Thyroid gland (tissue), 4 donors: ENCODE measurements at regions not wholly inside any gene's neighbourhood (a gene's known extent, or its start where the extent isn't known, plus 50 kb on each side); places are given as distances from the start of the nearest gene placed in this dataset.

Source experiments
- DNase-seq, 2 donors: peaks; one replicate each; pipeline ENCODE4 v3.0.0-alpha.2; 2019
- H3K27ac ChIP-seq, 3 donors: fragments of 200-600 bp; sonication (generic); 1 replicate in 2 of 3; 2 replicates in 1 of 3; pipeline ENCODE4 v1.5.1; 2016 to 2019; ENCODE audit warnings: mild to moderate bottlenecking in 1 of 3, moderate library complexity in 1 of 3
- H3K27me3 ChIP-seq: fragments of 200-600 bp; sonication (generic); one replicate; pipeline ENCODE4 v1.5.1; 2019
- H3K36me3 ChIP-seq, 2 donors: fragments of 200-600 bp; sonication (generic); one replicate each; pipeline ENCODE4 v1.5.1; 2016 to 2019
- H3K4me1 ChIP-seq, 2 donors: fragments of 200-600 bp; sonication (generic); one replicate each; pipeline ENCODE4 v1.5.1; 2017 to 2019
- H3K4me3 ChIP-seq, 3 donors: fragments of 200-600 bp; sonication (generic); replicated peaks in 1 of 3; 1 replicate in 2 of 3; 2 replicates in 1 of 3; pipeline ENCODE4 v1.5.1; 2016; ENCODE audit warnings: mild to moderate bottlenecking in 1 of 3
- H3K9me3 ChIP-seq: fragments of 200-600 bp; sonication (generic); one replicate; pipeline ENCODE4 v1.5.1; 2017
- CTCF ChIP-seq, 6 experiments: fragments of 200-600 bp in 3 of 6; fragments of 450-650 bp in 3 of 6; sonication (generic) in 3 of 6; IDR thresholded peaks; one replicate each; pipeline ENCODE4 v1.5.1; 2016 to 2019; ENCODE audit warnings: antibody characterized with exemption in 6 of 6, mild to moderate bottlenecking in 2 of 6, inconsistent platforms in 1 of 6, moderate library complexity in 1 of 6
- POLR2A ChIP-seq, 2 donors: fragments of 450-650 bp; IDR thresholded peaks; one replicate each; pipeline ENCODE4 v1.6.1; 2017; ENCODE audit warnings: antibody characterized with exemption in 2 of 2, mild to moderate bottlenecking in 2 of 2, moderate library complexity in 1 of 2
- WGBS, 2 donors: methylation state at CpG; one replicate each; pipeline ENCODE4 v1.1.5; 2017; 5-methylcytosine and 5-hydroxymethylcytosine counted together
- intact Hi-C: fragments of 100-400 bp; cut with DNase I; formaldehyde crosslinking; loops from one replicate; pipeline ENCODE4 v1.15.1; 2023

DNA sequence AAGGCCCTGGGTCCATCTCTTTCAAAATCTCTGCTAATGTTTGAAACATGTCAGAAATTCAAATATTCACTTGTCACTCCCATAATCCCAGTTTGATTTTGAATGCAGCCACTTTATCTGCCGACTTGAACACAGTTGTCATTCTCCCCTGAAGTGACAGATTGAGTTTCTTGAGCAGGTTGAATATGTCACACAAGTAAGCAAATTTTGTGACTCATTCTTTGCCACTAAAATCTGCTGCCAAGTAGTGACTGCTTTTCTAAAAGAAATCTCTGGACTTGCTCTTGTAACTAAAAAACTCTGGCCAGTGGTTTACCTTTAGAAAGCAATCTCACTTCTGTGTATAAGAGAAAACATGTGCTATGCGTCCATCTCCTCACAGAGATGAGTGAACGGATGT lies 357.1 kb downstream of the LMO7 start:
- H3K4me1 ChIP-seq: no peaks in the 10 kb centered on the region
- no peaks in the 10 kb centered on the region for H3K27me3 ChIP-seq
- no peak overlapping the region for H3K27ac ChIP-seq
- H3K36me3 ChIP-seq: no peaks in the 10 kb centered on the region
- DNase-seq: no peak
- intact Hi-C loops: no loop called here
- no peaks in the 10 kb centered on the region for H3K9me3 ChIP-seq
- TF ChIP-seq POLR2A (IDR thresholded peaks at IDR 0.05): no peak
- no peak for TF ChIP-seq CTCF (IDR thresholded peaks at IDR 0.05)
- 61 to 83% methylated on average over 3 of the region's 3 CpGs for WGBS, 2 donors
- H3K4me3 ChIP-seq: no peak overlapping the region

GRCh38 chr13:75986818-75987217 lies 350.7 kb downstream of the LMO7 start:
- intact Hi-C loops: no loop called here

GRCh38 chr13:75985132-75985531 lies 349.0 kb downstream of the LMO7 start:
- Histone ChIP-seq H3K27me3 (no peaks in the 10 kb centered on the region), H3K4me1 (no peaks in the 10 kb centered on the region), H3K36me3 (no peaks in the 10 kb centered on the region), H3K9me3 (no peaks in the 10 kb centered on the region), H3K4me3 (no peak overlapping the region), H3K27ac (no peak overlapping the region)
- TF ChIP-seq POLR2A (IDR thresholded peaks at IDR 0.05) (no peak), CTCF (IDR thresholded peaks at IDR 0.05) (no peak)
- no peak for DNase-seq
- WGBS, 2 donors: 89 to 96% methylated on average over 1 of the region's 1 CpG
- intact Hi-C loops: no loop called here

More at GRCh38 chr13:75986818-75987217, 350.7 kb downstream of the LMO7 start:
- no peak overlapping the region for H3K27ac ChIP-seq
- 48 to 55% methylated on average over 1 of the region's 1 CpG for WGBS, 2 donors
- no peaks in the 10 kb centered on the region for H3K4me1 ChIP-seq
- no peak overlapping the region for H3K4me3 ChIP-seq
- H3K27me3 ChIP-seq: no peaks in the 10 kb centered on the region
- H3K36me3 ChIP-seq: no peaks in the 10 kb centered on the region
- DNase-seq: no peak
- no peak for TF ChIP-seq CTCF (IDR thresholded peaks at IDR 0.05)
- TF ChIP-seq POLR2A (IDR thresholded peaks at IDR 0.05): no peak
- no peaks in the 10 kb centered on the region for H3K9me3 ChIP-seq

- intact Hi-C loops: no loop called here
- no peaks in the 10 kb centered on the region for H3K27me3 ChIP-seq
- no peaks in the 10 kb centered on the region for H3K4me1 ChIP-seq
- no peaks in the 10 kb centered on the region for H3K36me3 ChIP-seq
- DNase-seq: no peak
- TF ChIP-seq CTCF (IDR thresholded peaks at IDR 0.05) (no peak), POLR2A (IDR thresholded peaks at IDR 0.05) (no peak)
- no peak overlapping the region for H3K27ac ChIP-seq
- no peaks in the 10 kb centered on the region for H3K9me3 ChIP-seq
- H3K4me3 ChIP-seq: no peak overlapping the region
Observed at GRCh38 chr13:75978818-75979217, 342.7 kb downstream of the LMO7 start.

DNA sequence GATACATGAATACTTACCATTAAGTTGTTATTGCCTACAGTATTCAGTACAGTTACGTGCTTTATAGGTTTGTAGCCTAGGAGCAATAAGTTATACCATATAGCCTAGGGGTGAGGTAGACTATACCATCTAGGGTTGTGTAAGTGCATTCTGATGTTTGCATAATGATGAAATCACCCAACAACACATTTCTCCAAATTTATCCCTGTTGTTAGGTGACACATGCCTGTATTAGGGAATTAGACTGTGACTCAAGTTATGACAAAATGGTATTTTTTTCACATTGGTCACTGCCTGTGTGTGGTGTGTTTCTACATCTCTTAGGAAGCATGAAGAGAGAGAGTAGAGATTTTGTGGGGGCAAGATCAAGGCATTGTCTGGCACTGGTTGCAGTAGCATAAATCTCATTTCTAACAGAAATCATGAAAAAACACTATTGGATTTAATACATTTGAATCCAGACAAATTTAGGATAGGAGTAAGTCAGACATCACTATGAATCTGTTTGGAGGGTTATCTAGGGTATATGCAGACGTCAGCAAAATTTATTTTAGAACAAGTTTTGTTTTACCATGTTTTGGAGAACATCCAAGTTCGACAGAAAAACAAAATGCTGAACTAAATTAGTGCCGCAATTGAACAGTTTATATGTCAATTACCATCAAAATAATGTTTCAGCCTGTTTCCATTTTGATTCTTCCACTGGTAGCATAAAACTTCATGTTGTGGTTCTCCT lies 332.1 kb downstream of the LMO7 start:
- no peaks in the 10 kb centered on the region for H3K4me1 ChIP-seq
- intact Hi-C loops: no loop called here
- no peak for TF ChIP-seq CTCF (IDR thresholded peaks at IDR 0.05)
- no peak for TF ChIP-seq POLR2A (IDR thresholded peaks at IDR 0.05)
- no peak overlapping the region for H3K27ac ChIP-seq
- H3K27me3 ChIP-seq: no peaks in the 10 kb centered on the region
- H3K4me3 ChIP-seq: no peak overlapping the region
- DNase-seq: no peak
- H3K9me3 ChIP-seq: no peaks in the 10 kb centered on the region
- 78% methylated on average over 4 of the region's 4 CpGs for whole genome bisulfite sequencing, 2 donors
- no peaks in the 10 kb centered on the region for H3K36me3 ChIP-seq
